MCF 10A (cell line): ENCODE measurements at regions not wholly inside any gene's neighbourhood (a gene's known extent, or its start where the extent isn't known, plus 50 kb on each side); places are given as distances from the start of the nearest gene placed in this dataset.
"Not testable (repeated sequence)": the region's sequence is repeated elsewhere in the genome, so short reads cannot be mapped to it uniquely, and the experiment has no call there.

Source experiments
- BruUV-seq: library from RNA; stranded (reverse); fragments of 400-500 nt; replicated peaks from 2 replicates; lab custom pipeline; 2021; lab: Mats Ljungman, UMichigan
- CTCF ChIA-PET: fragments of 300-600 bp; sonication (Branson Sonifier 250); formaldehyde crosslinking; extraction: SDS; loops from one replicate; lab custom pipeline; 2021; ENCODE audit warnings: antibody characterized with exemption, inconsistent platforms; lab: Yijun Ruan, JAX
- POLR2A ChIA-PET: fragments of 300-600, 350-650 bp; sonication (Branson Sonifier 250); formaldehyde crosslinking; extraction: SDS; loops from one replicate; lab custom pipeline; 2020; ENCODE audit warnings: antibody characterized with exemption, inconsistent platforms; lab: Yijun Ruan, JAX
- DNase-seq: peaks from one replicate; pipeline ENCODE4 v3.0.0-alpha.2; 2018; ENCODE audit not compliant: unreplicated experiment
- H3K27ac Mint-ChIP-seq: one replicate; pipeline ENCODE4 v1.8.0; 2022; ENCODE audit warnings: mild to moderate bottlenecking, low read depth, mixed read lengths; ENCODE audit not compliant: unreplicated experiment
- H3K27me3 Mint-ChIP-seq: one replicate; pipeline ENCODE4 v1.8.0; 2022; ENCODE audit warnings: mixed read lengths; ENCODE audit not compliant: insufficient read depth, unreplicated experiment
- H3K36me3 Mint-ChIP-seq: one replicate; pipeline ENCODE4 v1.8.0; 2022; ENCODE audit warnings: mild to moderate bottlenecking, moderate library complexity, mixed read lengths; ENCODE audit not compliant: insufficient read depth, unreplicated experiment
- H3K4me1 Mint-ChIP-seq: one replicate; pipeline ENCODE4 v1.8.0; 2022; ENCODE audit warnings: mixed read lengths; ENCODE audit not compliant: insufficient read depth, unreplicated experiment
- H3K4me3 Mint-ChIP-seq: one replicate; pipeline ENCODE4 v1.8.0; 2022; ENCODE audit warnings: mild to moderate bottlenecking, moderate library complexity, mixed read lengths; ENCODE audit not compliant: unreplicated experiment
- H3K9me3 Mint-ChIP-seq: one replicate; pipeline ENCODE4 v1.8.0; 2022; ENCODE audit warnings: mixed read lengths; ENCODE audit not compliant: unreplicated experiment
- CTCF ChIP-seq: fragments of 200-600 bp; IDR thresholded peaks from one replicate; pipeline ENCODE4 v1.8.0; 2022; ENCODE audit warnings: antibody characterized with exemption, mild to moderate bottlenecking; ENCODE audit not compliant: unreplicated experiment
- intact Hi-C: fragments of 100-400 bp; cut with micrococcal nuclease; formaldehyde crosslinking; loops from 2 replicates; pipeline ENCODE4 v1.14.1; 2022

DNA sequence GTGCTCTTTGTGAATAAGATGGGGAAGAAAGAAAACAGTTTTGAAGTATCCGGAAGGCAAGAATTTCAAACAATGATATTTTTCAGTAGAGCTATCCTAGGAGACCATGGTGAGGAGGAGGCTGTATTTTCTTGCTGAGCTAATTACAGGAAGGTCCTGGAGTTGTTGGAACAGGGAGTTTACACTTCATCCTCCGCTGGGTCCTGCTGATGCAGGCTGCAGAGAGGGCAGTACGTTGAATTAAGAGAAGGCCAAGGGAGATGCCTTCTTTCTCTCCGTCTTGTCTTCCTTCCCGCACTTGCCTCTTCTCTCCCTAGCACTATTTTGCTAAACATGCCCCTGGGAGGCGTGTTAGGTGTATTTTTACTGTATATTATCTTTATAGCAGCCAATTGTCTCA is 60.0 kb upstream of the EDAR start:
- ChIA-PET CTCF (interaction anchor here (0.6 kb wide), 1 partner anchor 8 kb away, joined by 3 read pairs; no protein-coding TSS in a partner anchor), POLR2A (interaction anchor here (0.6 kb wide), 1 partner anchor 84 kb away, joined by 3 read pairs; no protein-coding TSS in a partner anchor)
- H3K27me3 Mint-ChIP-seq = no peaks in the 10 kb centered on the region
- intact Hi-C loops = no loop called here
- no peaks in the 10 kb centered on the region for H3K36me3 Mint-ChIP-seq
- H3K27ac Mint-ChIP-seq = no peak overlapping the region
- H3K4me3 Mint-ChIP-seq = no peak overlapping the region
- DNase-seq = no peak
- no TSS peak for BruUV-seq
- H3K4me1 Mint-ChIP-seq = peaks cover 5% of the 10 kb centered on the region
- H3K9me3 Mint-ChIP-seq = no peaks in the 10 kb centered on the region
- no peak for TF ChIP-seq CTCF

GRCh38 chr2:109048163-109048562 is 59.1 kb upstream of the EDAR start:
- Mint-ChIP-seq H3K9me3 (no peaks in the 10 kb centered on the region), H3K36me3 (no peaks in the 10 kb centered on the region), H3K27ac (no peak overlapping the region), H3K4me1 (peaks cover 5% of the 10 kb centered on the region), H3K4me3 (no peak overlapping the region), H3K27me3 (no peaks in the 10 kb centered on the region)
- no TSS peak for BruUV-seq
- ChIA-PET CTCF (interaction anchor here (0.8 to 1.2 kb wide), 2 partner anchors 46 to 194 kb away, joined by 3 read pairs; no protein-coding TSS in a partner anchor), POLR2A (no interaction called here)
- intact Hi-C loops = no loop called here
- DNase-seq = no peak
- TF ChIP-seq CTCF = no peak

GRCh38 chr2:109047569-109047968 is 58.5 kb upstream of the EDAR start:
- H3K4me3 Mint-ChIP-seq, H3K9me3 Mint-ChIP-seq, POLR2A ChIA-PET, H3K27me3 Mint-ChIP-seq, BruUV-seq, H3K4me1 Mint-ChIP-seq, intact Hi-C loops, H3K36me3 Mint-ChIP-seq, H3K27ac Mint-ChIP-seq, DNase-seq: not testable (repeated sequence)
- CTCF ChIA-PET = interaction anchor here (0.8 to 1.2 kb wide), 2 partner anchors 46 to 193 kb away, joined by 3 read pairs; no protein-coding TSS in a partner anchor

GRCh38 chr2:109046925-109047508 is 58.0 kb upstream of the EDAR start:
- ChIA-PET CTCF (interaction anchor here (0.8 to 1.2 kb wide), 2 partner anchors 45 to 193 kb away, joined by 3 read pairs; no protein-coding TSS in a partner anchor), POLR2A (no interaction called here)
- intact Hi-C loops = no loop called here
- no peak overlapping the region for H3K27ac Mint-ChIP-seq
- peak; percentile 48 for DNase-seq
- H3K4me1 Mint-ChIP-seq = peaks cover 5% of the 10 kb centered on the region
- TF ChIP-seq CTCF = peak; percentile 11
- no TSS peak for BruUV-seq
- no peaks in the 10 kb centered on the region for H3K27me3 Mint-ChIP-seq
- no peaks in the 10 kb centered on the region for H3K36me3 Mint-ChIP-seq
- H3K9me3 Mint-ChIP-seq = no peaks in the 10 kb centered on the region
- no peak overlapping the region for H3K4me3 Mint-ChIP-seq
